Gastroesophageal sphincter (tissue), 3 donors: ENCODE measurements at regions not wholly inside any gene's neighbourhood (a gene's known extent, or its start where the extent isn't known, plus 50 kb on each side); places are given as distances from the start of the nearest gene placed in this dataset.

Experiments used
- EP300 ChIP-seq: sonication (generic); formaldehyde crosslinking; IDR thresholded peaks from one replicate; pipeline ENCODE4 v1.6.1; 2017; ENCODE audit warnings: antibody characterized with exemption, mild to moderate bottlenecking
- POLR2A ChIP-seq, 2 donors: fragments of 450-650 bp; IDR thresholded peaks; one replicate each; pipeline ENCODE4 v1.6.1; 2017; ENCODE audit warnings: antibody characterized with exemption in 2 of 2, mild to moderate bottlenecking in 2 of 2, moderate library complexity in 1 of 2
- POLR2AphosphoS5 ChIP-seq: sonication (generic); formaldehyde crosslinking; IDR thresholded peaks from one replicate; pipeline ENCODE4 v1.6.1; 2017; ENCODE audit warnings: antibody characterized with exemption
- TF ChIP-seq, protein P1 (sequence below), 4 experiments: fragments of 200-600 bp in 2 of 4; fragments of 450-650 bp in 2 of 4; sonication (generic) in 1 of 4; IDR thresholded peaks; one replicate each; pipeline ENCODE4 v1.5.1; 2017 to 2019; ENCODE audit warnings: antibody characterized with exemption in 4 of 4, mild to moderate bottlenecking in 2 of 4, moderate library complexity in 2 of 4

DNA sequence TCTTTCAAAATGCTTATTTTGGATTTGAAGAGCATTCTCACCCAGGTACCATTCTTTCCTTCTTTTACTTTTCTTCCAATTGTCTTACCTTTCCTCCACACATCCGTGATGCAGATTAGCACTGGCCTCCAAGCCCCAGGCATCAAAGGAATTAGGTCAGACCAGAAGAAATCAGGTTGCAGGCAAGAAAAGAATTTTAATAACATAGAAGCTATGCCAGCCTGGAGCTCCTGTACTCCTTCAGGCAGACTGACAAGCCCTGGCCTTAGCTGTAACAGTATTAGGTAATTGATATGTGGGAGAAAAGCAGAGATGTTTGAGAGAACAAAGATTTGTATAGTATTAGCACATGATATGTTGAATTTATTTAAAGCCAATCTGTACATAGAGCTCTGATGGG lies 390.4 kb upstream of the ADGRL2 start:
- no peak for TF ChIP-seq EP300
- no peak for TF ChIP-seq POLR2AphosphoS5
- no peak for TF ChIP-seq POLR2A (IDR thresholded peaks at IDR 0.05)
- TF ChIP-seq, protein P1, sequence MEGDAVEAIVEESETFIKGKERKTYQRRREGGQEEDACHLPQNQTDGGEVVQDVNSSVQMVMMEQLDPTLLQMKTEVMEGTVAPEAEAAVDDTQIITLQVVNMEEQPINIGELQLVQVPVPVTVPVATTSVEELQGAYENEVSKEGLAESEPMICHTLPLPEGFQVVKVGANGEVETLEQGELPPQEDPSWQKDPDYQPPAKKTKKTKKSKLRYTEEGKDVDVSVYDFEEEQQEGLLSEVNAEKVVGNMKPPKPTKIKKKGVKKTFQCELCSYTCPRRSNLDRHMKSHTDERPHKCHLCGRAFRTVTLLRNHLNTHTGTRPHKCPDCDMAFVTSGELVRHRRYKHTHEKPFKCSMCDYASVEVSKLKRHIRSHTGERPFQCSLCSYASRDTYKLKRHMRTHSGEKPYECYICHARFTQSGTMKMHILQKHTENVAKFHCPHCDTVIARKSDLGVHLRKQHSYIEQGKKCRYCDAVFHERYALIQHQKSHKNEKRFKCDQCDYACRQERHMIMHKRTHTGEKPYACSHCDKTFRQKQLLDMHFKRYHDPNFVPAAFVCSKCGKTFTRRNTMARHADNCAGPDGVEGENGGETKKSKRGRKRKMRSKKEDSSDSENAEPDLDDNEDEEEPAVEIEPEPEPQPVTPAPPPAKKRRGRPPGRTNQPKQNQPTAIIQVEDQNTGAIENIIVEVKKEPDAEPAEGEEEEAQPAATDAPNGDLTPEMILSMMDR (IDR thresholded peaks at IDR 0.05) = no peak
